ENCODE measurements at regions not wholly inside any gene's neighbourhood (a gene's known extent, or its start where the extent isn't known, plus 50 kb on each side); places are given as distances from the start of the nearest gene placed in this dataset.

- 9% methylated on average over 9 of the region's 9 CpGs for WGBS (ENCODE audit: low lambda C conversion rate)
- H3F3A ChIP-seq (replicated peaks; ENCODE audit: insufficient read depth): no peaks in the 10 kb centered on the region
- no peak overlapping the region for H3K4me3 ChIP-seq (ENCODE audit: low read depth in 2 of 2, low read length in 1 of 2)
- POLR2A ChIA-PET: no interaction called here
- H3K9ac ChIP-seq: no peak overlapping the region
- no peaks in the 10 kb centered on the region for H3K27me3 ChIP-seq (ENCODE audit: insufficient read depth)
- DNase-seq: no peak
- no peak overlapping the region for H2AFZ ChIP-seq (ENCODE audit: low read depth)
- H3K4me2 ChIP-seq: no peak overlapping the region
- no peak overlapping the region for H3K27ac ChIP-seq (ENCODE audit: low read depth in 2 of 2, low read length in 1 of 2)
- no peaks in the 10 kb centered on the region for H4K20me1 ChIP-seq (ENCODE audit: insufficient read depth)
- H3K79me2 ChIP-seq (ENCODE audit: insufficient read depth): no peaks in the 10 kb centered on the region
- H3K9me2 ChIP-seq: no peaks in the 10 kb centered on the region
- TF ChIP-seq, protein P1, sequence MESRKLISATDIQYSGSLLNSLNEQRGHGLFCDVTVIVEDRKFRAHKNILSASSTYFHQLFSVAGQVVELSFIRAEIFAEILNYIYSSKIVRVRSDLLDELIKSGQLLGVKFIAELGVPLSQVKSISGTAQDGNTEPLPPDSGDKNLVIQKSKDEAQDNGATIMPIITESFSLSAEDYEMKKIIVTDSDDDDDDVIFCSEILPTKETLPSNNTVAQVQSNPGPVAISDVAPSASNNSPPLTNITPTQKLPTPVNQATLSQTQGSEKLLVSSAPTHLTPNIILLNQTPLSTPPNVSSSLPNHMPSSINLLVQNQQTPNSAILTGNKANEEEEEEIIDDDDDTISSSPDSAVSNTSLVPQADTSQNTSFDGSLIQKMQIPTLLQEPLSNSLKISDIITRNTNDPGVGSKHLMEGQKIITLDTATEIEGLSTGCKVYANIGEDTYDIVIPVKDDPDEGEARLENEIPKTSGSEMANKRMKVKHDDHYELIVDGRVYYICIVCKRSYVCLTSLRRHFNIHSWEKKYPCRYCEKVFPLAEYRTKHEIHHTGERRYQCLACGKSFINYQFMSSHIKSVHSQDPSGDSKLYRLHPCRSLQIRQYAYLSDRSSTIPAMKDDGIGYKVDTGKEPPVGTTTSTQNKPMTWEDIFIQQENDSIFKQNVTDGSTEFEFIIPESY (IDR thresholded peaks at IDR 0.05; ENCODE audit: borderline replicate concordance, low read depth): no peak
- TF ChIP-seq, protein P2, sequence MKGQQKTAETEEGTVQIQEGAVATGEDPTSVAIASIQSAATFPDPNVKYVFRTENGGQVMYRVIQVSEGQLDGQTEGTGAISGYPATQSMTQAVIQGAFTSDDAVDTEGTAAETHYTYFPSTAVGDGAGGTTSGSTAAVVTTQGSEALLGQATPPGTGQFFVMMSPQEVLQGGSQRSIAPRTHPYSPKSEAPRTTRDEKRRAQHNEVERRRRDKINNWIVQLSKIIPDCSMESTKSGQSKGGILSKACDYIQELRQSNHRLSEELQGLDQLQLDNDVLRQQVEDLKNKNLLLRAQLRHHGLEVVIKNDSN (IDR thresholded peaks at IDR 0.05; ENCODE audit: borderline replicate concordance, low read depth): no peak
- TF ChIP-seq GATA2 (CRISPR knock-in tag; IDR thresholded peaks at IDR 0.05) (no peak), RAD21 (IDR thresholded peaks at IDR 0.05; ENCODE audit: low read length) (no peak), SIN3A (IDR thresholded peaks at IDR 0.05; ENCODE audit: borderline replicate concordance, low read depth, low read length) (no peak)
- H3K4me1 ChIP-seq (ENCODE audit: control insufficient read depth in 1 of 2, insufficient read depth in 2 of 2, low read depth in 1 of 2, low read length in 1 of 2): peaks cover 0 to 6% of the 10 kb centered on the region in 2 experiments; a peak in 1 of 4 replicates
- H3K9me3 ChIP-seq: no peaks in the 10 kb centered on the region
- CTCF ChIA-PET: interaction anchor here (1.2 kb wide), 1 partner anchor 9 kb away, joined by 3 read pairs; no protein-coding TSS in a partner anchor
- no peaks in the 10 kb centered on the region for H3K36me3 ChIP-seq (replicated peaks in 1 of 2; ENCODE audit: control insufficient read depth in 1 of 2, insufficient read depth in 2 of 2, low read length in 1 of 2)
Observed at GRCh38 chr14:26286081-26286912, 311.5 kb downstream of the NOVA1 start.

DNA sequence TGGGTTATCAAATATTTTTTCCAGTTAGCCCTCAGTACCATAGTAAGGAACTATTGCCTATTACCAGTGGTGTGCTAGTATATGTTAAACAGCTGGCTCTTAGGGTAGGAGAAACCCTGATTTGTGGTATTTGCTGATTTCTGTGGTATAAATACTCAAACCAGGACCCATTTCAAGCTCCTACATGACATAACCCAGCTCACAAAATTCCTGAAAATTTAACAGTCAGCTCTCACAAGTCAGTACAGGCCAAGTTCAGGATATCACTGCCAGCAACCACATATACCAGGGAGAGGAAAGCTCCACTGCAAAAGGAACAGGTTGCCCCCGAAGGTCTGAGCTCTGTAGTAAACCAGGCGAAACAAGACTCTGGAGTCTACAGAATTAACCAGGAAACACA lies 315.3 kb downstream of the NOVA1 start:
- no peaks in the 10 kb centered on the region for H4K20me1 ChIP-seq (ENCODE audit: insufficient read depth)
- no peak for TF ChIP-seq JUND (IDR thresholded peaks at IDR 0.05)
- no peak for TF ChIP-seq EP300 (IDR thresholded peaks at IDR 0.05; ENCODE audit: borderline replicate concordance in 1 of 2, low read depth in 1 of 2, low read length in 1 of 2)
- TF ChIP-seq ELF1 (IDR thresholded peaks at IDR 0.05): no peak
- TF ChIP-seq NRF1 (IDR thresholded peaks at IDR 0.05; ENCODE audit: low read depth, low read length): no peak
- TF ChIP-seq EZH2phosphoT487 (IDR thresholded peaks at IDR 0.05; ENCODE audit: borderline replicate concordance, low read depth): no peak
- TF ChIP-seq IRF3 (IDR thresholded peaks at IDR 0.05; ENCODE audit: low read depth, low read length): no peak
- no peak for TF ChIP-seq RAD21 (IDR thresholded peaks at IDR 0.05; ENCODE audit: low read length)
- no peak for TF ChIP-seq MAX (IDR thresholded peaks at IDR 0.05; ENCODE audit: low read depth)
- no peak for TF ChIP-seq TCF12 (IDR thresholded peaks at IDR 0.05)
- no peak for TF ChIP-seq RXRA (IDR thresholded peaks at IDR 0.05; ENCODE audit: borderline replicate concordance, low read depth)
- TF ChIP-seq RFX5 (IDR thresholded peaks at IDR 0.05; ENCODE audit: low read length): no peak
- TF ChIP-seq FOSL2 (IDR thresholded peaks at IDR 0.05; ENCODE audit: borderline replicate concordance, low read depth): no peak
- TF ChIP-seq FOXM1 (IDR thresholded peaks at IDR 0.05; ENCODE audit: low read depth): no peak
- TF ChIP-seq, protein P2 (IDR thresholded peaks at IDR 0.05; ENCODE audit: borderline replicate concordance, low read depth): no peak
- TF ChIP-seq GABPA (IDR thresholded peaks at IDR 0.05; ENCODE audit: low read depth): no peak
- TF ChIP-seq, protein P1 (IDR thresholded peaks at IDR 0.05; ENCODE audit: borderline replicate concordance, low read depth): no peak
- no peaks in the 10 kb centered on the region for H3K79me2 ChIP-seq (ENCODE audit: insufficient read depth)
- H3F3A ChIP-seq (replicated peaks; ENCODE audit: insufficient read depth): no peaks in the 10 kb centered on the region
- H3K36me3 ChIP-seq (replicated peaks in 1 of 2; ENCODE audit: control insufficient read depth in 1 of 2, insufficient read depth in 2 of 2, low read length in 1 of 2): no peaks in the 10 kb centered on the region
- H3K4me3 ChIP-seq (ENCODE audit: low read depth in 2 of 2, low read length in 1 of 2): no peak overlapping the region
- ChIA-PET POLR2A (no interaction called here), CTCF (no interaction called here)
- no peaks in the 10 kb centered on the region for H3K9me3 ChIP-seq
- H3K27me3 ChIP-seq (ENCODE audit: insufficient read depth): no peaks in the 10 kb centered on the region
- no peak for DNase-seq
- no peak overlapping the region for H3K27ac ChIP-seq (ENCODE audit: low read depth in 2 of 2, low read length in 1 of 2)
- WGBS (ENCODE audit: low lambda C conversion rate): 19% methylated on average over 2 of the region's 2 CpGs
- no peak overlapping the region for H3K9ac ChIP-seq
- H2AFZ ChIP-seq (ENCODE audit: low read depth): no peak overlapping the region
- no peak overlapping the region for H3K4me2 ChIP-seq
- peaks cover 0 to 6% of the 10 kb centered on the region in 2 experiments; a peak in 1 of 4 replicates for H3K4me1 ChIP-seq (ENCODE audit: control insufficient read depth in 1 of 2, insufficient read depth in 2 of 2, low read depth in 1 of 2, low read length in 1 of 2)
- no peaks in the 10 kb centered on the region for H3K9me2 ChIP-seq

Measured in SK-N-SH (cell line).